ENCODE measurements at regions not wholly inside any gene's neighbourhood (a gene's known extent, or its start where the extent isn't known, plus 50 kb on each side); places are given as distances from the start of the nearest gene placed in this dataset.
"Not testable (repeated sequence)": the region's sequence is repeated elsewhere in the genome, so short reads cannot be mapped to it uniquely, and the experiment has no call there.

GRCh38 chr4:109365297-109365696 is 62.8 kb upstream of the COL25A1 start:
- not testable (repeated sequence) for TF ChIP-seq CTCF (IDR thresholded peaks at IDR 0.05; ENCODE audit: insufficient read depth, low read depth, low read length); EZH2 (IDR thresholded peaks at IDR 0.05; ENCODE audit: insufficient read depth, low read length)
